Activated naive CD8-positive, alpha-beta T cell treated with anti-CD3 and anti-CD28 coated beads, Interleukin-2, amount 10 ng/mL, durations not matched to agents 7 days and 5 days (primary cell): ENCODE measurements at regions not wholly inside any gene's neighbourhood (a gene's known extent, or its start where the extent isn't known, plus 50 kb on each side); places are given as distances from the start of the nearest gene placed in this dataset.

ENCODE experiments used
- ATAC-seq: fragments of 150-1000 bp; cut with Tn5 transposase; one replicate; pipeline ENCODE4 v1.10.0; 2021; ENCODE audit warnings: low read depth, moderate library complexity
- POLR2A ChIA-PET: fragments of 350-600 bp; sonication (Branson Sonifier 250); formaldehyde crosslinking; loops from one replicate; lab custom pipeline; 2021; ENCODE audit warnings: antibody characterized with exemption; lab: Charles Lee
- DNase-seq: peaks from one replicate; pipeline ENCODE4 v3.0.0; 2021
- H3K27ac Mint-ChIP-seq: one replicate; pipeline ENCODE4 v1.8.0; 2022; ENCODE audit warnings: mild to moderate bottlenecking, mixed read lengths
- H3K27me3 Mint-ChIP-seq: one replicate; pipeline ENCODE4 v1.8.0; 2022; ENCODE audit warnings: mild to moderate bottlenecking, moderate library complexity, mixed read lengths
- H3K36me3 Mint-ChIP-seq: one replicate; pipeline ENCODE4 v1.8.0; 2021; ENCODE audit warnings: mild to moderate bottlenecking, mixed read lengths
- H3K4me1 Mint-ChIP-seq: one replicate; pipeline ENCODE4 v1.8.0; 2021; ENCODE audit warnings: mixed read lengths
- H3K4me3 Mint-ChIP-seq: one replicate; pipeline ENCODE4 v1.8.0; 2022; ENCODE audit warnings: mild to moderate bottlenecking, moderate library complexity, mixed read lengths
- H3K9me3 Mint-ChIP-seq: one replicate; pipeline ENCODE4 v1.8.0; 2021; ENCODE audit warnings: mixed read lengths

- Mint-ChIP-seq H3K27ac (no peak overlapping the region), H3K4me3 (no peak overlapping the region), H3K4me1 (no peaks in the 10 kb centered on the region), H3K9me3 (peaks cover 2% of the 10 kb centered on the region), H3K27me3 (no peaks in the 10 kb centered on the region), H3K36me3 (no peaks in the 10 kb centered on the region)
- DNase-seq (no peak), ATAC-seq (no peak)
- POLR2A ChIA-PET, result no interaction called here
Observed at GRCh38 chr12:60349232-60349978, 753.6 kb downstream of the SLC16A7 start.

- no peak for DNase-seq
- no peaks in the 10 kb centered on the region for H3K36me3 Mint-ChIP-seq
- no peak for ATAC-seq
- no peaks in the 10 kb centered on the region for H3K27me3 Mint-ChIP-seq
- no peak overlapping the region for H3K4me3 Mint-ChIP-seq
- H3K27ac Mint-ChIP-seq, result no peak overlapping the region
- no peaks in the 10 kb centered on the region for H3K4me1 Mint-ChIP-seq
- H3K9me3 Mint-ChIP-seq, result no peaks in the 10 kb centered on the region
- POLR2A ChIA-PET, result no interaction called here
Observed at GRCh38 chr12:60387356-60387755, 791.5 kb downstream of the SLC16A7 start.

DNA sequence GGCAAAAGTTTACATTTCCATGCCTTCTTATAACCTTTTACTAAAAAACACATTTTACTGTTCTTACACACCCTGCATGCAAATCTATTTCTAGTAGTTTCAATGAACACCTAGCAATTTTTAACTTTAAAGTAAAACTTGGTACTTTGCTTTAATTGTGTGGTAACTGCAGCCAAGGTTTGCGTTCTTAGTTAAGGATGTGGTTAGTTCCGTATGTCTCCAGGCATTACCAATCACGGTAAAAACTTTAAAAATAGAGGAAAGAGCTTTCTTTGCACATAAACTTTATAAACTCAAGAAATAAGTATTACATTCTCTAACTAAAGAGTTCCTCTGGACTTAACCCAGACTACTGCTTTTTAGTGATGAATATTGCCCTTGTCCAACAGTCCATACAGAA is 795.2 kb downstream of the SLC16A7 start:
- H3K4me3 Mint-ChIP-seq, result no peak overlapping the region
- H3K4me1 Mint-ChIP-seq, result no peaks in the 10 kb centered on the region
- H3K36me3 Mint-ChIP-seq, result no peaks in the 10 kb centered on the region
- no peak for ATAC-seq
- POLR2A ChIA-PET, result no interaction called here
- no peaks in the 10 kb centered on the region for H3K9me3 Mint-ChIP-seq
- DNase-seq, result no peak
- no peaks in the 10 kb centered on the region for H3K27me3 Mint-ChIP-seq
- no peak overlapping the region for H3K27ac Mint-ChIP-seq

DNA sequence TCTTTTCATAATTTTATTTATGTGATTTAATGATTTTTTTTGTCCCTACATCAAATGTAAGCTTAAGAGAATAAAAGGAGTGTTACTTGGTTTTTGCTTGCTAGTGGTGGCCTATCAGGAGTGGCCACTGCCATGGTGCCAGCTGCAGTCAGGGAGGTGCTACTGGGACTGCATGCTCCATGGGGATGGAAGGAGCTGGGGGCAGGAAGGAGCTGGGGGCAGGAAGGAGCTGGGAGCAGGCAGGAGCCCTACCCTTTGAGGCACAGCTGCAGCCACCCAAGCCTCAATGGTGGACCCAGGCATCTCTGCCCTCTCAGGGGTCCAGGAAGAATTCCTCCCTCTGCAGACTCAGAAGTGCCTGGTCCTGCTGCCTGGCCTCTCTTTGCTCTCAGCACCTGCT is 796.0 kb downstream of the SLC16A7 start:
- POLR2A ChIA-PET, result no interaction called here
- no peaks in the 10 kb centered on the region for H3K36me3 Mint-ChIP-seq
- H3K4me1 Mint-ChIP-seq, result no peaks in the 10 kb centered on the region
- H3K27me3 Mint-ChIP-seq, result no peaks in the 10 kb centered on the region
- no peak overlapping the region for H3K27ac Mint-ChIP-seq
- no peaks in the 10 kb centered on the region for H3K9me3 Mint-ChIP-seq
- ATAC-seq, result no peak
- no peak for DNase-seq
- no peak overlapping the region for H3K4me3 Mint-ChIP-seq

DNA sequence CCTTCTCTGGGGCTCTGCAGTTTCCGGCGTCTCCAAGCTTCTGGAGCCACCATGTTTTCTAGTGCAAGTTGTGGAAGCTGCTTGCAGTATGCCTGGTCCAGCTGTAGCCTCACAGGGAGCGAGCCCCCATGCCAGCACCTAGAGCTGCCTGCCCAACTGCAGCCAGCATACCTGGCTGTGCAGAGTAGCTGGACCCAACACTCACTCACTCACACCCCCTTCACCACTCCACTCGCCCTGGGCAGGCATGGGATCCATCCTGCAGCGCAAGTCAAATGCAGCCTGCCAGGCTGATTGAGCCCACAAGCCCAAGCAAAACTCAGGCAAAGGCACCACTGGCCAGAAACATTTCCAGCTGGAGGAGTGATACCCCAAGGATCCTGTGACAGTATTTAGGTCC is 797.3 kb downstream of the SLC16A7 start:
- ATAC-seq, result no peak
- Mint-ChIP-seq H3K4me1 (no peaks in the 10 kb centered on the region), H3K36me3 (no peaks in the 10 kb centered on the region), H3K4me3 (no peak overlapping the region), H3K9me3 (no peaks in the 10 kb centered on the region), H3K27me3 (no peaks in the 10 kb centered on the region), H3K27ac (no peak overlapping the region)
- DNase-seq, result no peak
- POLR2A ChIA-PET, result no interaction called here

DNA sequence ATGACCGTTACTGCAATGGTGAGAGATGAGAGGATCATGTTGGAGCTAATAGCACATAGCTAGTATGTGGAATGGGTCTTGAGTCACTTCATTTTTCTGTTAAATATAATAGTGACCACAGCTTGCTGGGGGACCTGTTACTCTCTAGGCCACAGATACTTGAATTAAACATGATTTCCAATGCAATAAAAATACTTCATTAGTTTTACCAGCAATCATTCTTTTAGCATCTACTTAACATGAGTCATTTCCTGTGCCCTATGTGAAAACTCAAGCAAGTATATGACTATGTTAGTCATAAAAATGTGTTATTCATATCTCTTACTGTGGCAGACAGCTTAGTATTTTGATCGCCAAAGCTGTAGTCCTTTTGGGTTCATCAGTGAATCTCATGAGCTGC is 798.8 kb downstream of the SLC16A7 start:
- H3K4me1 Mint-ChIP-seq, result no peaks in the 10 kb centered on the region
- H3K36me3 Mint-ChIP-seq, result no peaks in the 10 kb centered on the region
- no peaks in the 10 kb centered on the region for H3K27me3 Mint-ChIP-seq
- H3K27ac Mint-ChIP-seq, result no peak overlapping the region
- DNase-seq, result no peak
- H3K9me3 Mint-ChIP-seq, result no peaks in the 10 kb centered on the region
- ATAC-seq, result no peak
- H3K4me3 Mint-ChIP-seq, result no peak overlapping the region
- POLR2A ChIA-PET, result no interaction called here

DNA sequence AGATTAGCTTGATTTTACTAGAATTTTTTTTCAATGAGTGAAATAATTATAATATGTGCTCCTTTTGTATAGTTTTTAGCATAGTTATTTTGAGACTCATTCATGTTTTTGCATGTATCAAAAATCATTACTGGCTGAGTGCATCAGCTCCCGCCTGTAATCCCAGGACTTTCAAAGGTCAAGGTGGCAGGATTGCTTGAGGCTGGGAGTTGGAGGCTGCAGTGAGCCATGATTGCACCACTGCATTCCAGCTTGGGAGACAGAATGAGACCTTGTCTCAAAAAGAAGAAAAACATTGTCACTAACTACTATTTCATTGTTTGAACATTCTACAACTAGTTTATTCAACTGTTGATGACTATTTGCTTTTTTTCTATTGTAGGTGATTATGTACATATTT is 802.7 kb downstream of the SLC16A7 start:
- Mint-ChIP-seq H3K27me3 (no peaks in the 10 kb centered on the region), H3K9me3 (peaks cover 1% of the 10 kb centered on the region), H3K4me1 (no peaks in the 10 kb centered on the region), H3K27ac (no peak overlapping the region), H3K36me3 (no peaks in the 10 kb centered on the region), H3K4me3 (no peak overlapping the region)
- DNase-seq (no peak), ATAC-seq (no peak)
- POLR2A ChIA-PET, result no interaction called here

- Mint-ChIP-seq H3K27ac (no peak overlapping the region), H3K4me1 (no peaks in the 10 kb centered on the region), H3K27me3 (no peaks in the 10 kb centered on the region), H3K36me3 (no peaks in the 10 kb centered on the region), H3K4me3 (no peak overlapping the region), H3K9me3 (peaks cover 1% of the 10 kb centered on the region)
- POLR2A ChIA-PET, result no interaction called here
- no peak for ATAC-seq
- DNase-seq, result no peak
Observed at GRCh38 chr12:60399064-60399463, 803.2 kb downstream of the SLC16A7 start.

DNA sequence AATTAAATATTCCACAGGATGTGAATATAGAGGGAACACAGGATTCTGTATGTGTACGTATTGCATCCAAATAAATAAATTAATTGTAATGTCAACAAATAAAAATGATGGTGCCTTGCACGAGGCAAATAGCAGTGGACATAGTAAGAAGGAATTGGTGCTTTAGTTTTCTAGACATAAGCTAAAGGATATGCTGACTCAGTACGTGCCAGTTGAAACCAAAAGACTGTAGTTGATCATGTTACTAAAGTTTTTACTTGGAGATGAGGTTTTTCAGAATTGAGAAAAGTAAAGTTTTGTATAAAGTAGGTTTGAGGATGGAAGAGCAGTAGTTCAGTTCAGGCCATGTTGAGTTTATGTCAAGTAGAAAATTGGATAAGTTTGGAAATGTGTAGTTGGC is 807.2 kb downstream of the SLC16A7 start:
- POLR2A ChIA-PET, result no interaction called here
- ATAC-seq, result no peak
- no peak overlapping the region for H3K27ac Mint-ChIP-seq

DNA sequence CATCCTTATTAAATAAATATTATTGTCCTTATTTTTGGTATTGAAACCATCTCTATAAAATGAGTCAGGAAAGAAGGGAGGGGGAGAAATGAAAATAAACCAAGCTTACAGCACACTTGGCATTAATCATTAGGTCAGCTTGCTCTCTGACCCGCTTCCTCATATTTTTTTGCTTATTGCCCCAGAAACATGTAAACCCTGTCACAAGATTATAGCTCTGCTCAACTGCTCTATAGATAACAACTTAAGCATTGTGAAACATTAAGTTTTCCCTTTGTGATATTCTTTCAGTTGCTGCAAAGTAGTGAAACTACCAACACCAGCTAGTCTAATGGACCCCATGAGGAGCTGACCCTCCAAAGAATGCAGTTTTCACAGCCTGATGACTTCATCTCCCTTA is 819.5 kb downstream of the SLC16A7 start:
- POLR2A ChIA-PET, result no interaction called here
- Mint-ChIP-seq H3K4me1 (no peaks in the 10 kb centered on the region), H3K27ac (no peak overlapping the region), H3K36me3 (no peaks in the 10 kb centered on the region), H3K9me3 (no peaks in the 10 kb centered on the region), H3K27me3 (no peaks in the 10 kb centered on the region), H3K4me3 (no peak overlapping the region)
- no peak for ATAC-seq
- no peak for DNase-seq

More for the DNA sequence above, 807.2 kb downstream of the SLC16A7 start:
- Mint-ChIP-seq H3K27me3 (no peaks in the 10 kb centered on the region), H3K36me3 (no peaks in the 10 kb centered on the region), H3K4me1 (no peaks in the 10 kb centered on the region), H3K4me3 (no peak overlapping the region), H3K9me3 (peaks cover 1% of the 10 kb centered on the region)
- no peak for DNase-seq

DNA sequence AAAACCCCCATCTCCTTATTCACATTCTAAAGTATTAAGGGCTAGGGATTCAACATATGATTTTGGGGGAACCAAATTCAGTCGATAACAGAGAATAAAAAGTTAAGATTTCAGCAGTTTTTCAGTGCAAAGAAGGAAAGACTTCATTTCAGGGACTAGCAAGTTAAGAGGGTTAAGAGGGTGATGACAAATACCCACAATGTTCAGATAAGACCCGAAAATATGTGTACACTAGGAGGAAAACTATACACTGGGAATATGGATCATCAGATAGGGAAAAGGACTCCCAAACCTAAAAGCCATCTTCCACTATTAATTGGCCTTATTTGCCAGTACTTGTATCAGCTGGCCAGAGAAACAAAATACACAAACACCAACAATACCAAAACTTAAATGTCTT is 824.2 kb downstream of the SLC16A7 start:
- POLR2A ChIA-PET, result no interaction called here
- no peak overlapping the region for H3K4me3 Mint-ChIP-seq
- no peaks in the 10 kb centered on the region for H3K27me3 Mint-ChIP-seq
- H3K36me3 Mint-ChIP-seq, result no peaks in the 10 kb centered on the region
- H3K27ac Mint-ChIP-seq, result no peak overlapping the region
- ATAC-seq (no peak), DNase-seq (no peak)
- H3K9me3 Mint-ChIP-seq, result peaks cover 5% of the 10 kb centered on the region
- H3K4me1 Mint-ChIP-seq, result no peaks in the 10 kb centered on the region

DNA sequence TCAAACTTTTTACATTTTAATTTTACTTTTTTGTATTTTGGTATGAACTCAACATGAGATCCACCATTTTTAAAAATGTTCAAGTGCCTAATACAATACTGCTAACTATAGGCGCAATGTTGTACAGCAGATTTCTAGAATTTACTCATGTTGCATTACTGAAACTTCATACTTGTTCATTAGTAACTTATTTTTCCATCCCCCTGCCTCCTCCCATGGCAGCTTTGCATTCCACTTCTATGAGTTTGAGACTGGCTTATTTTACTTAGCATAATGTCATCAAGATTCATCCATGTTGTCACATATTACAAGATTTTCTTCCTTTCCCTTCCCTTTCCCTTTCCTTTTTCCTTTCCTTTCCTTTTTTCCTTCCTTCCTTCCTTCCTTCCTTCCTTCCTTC is 825.9 kb downstream of the SLC16A7 start:
- ATAC-seq (no peak), DNase-seq (no peak)
- no peaks in the 10 kb centered on the region for H3K36me3 Mint-ChIP-seq

DNA sequence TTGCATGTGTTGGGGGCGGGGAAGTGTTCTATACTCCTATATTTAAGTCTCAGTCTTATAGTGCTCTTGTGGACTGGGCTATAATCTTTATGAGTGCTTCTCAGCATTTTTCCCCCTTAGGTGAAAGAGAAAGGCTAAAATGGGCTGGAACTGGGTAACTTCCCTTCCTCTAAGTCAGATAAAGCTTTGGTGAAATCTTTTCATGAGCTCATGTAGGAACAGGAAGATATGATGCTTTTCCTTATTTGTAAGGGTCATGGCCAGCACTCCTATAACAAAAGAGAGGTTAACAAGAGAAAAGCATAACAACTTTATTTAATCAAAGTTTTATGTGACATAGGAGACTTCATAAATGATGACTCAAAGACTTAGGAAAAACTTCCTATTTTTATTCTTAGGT is 841.5 kb downstream of the SLC16A7 start:
- H3K27me3 Mint-ChIP-seq, result no peaks in the 10 kb centered on the region
- POLR2A ChIA-PET, result no interaction called here
- DNase-seq (no peak), ATAC-seq (no peak)
- H3K4me3 Mint-ChIP-seq, result no peak overlapping the region
- H3K27ac Mint-ChIP-seq, result no peak overlapping the region
- H3K36me3 Mint-ChIP-seq, result no peaks in the 10 kb centered on the region
- no peaks in the 10 kb centered on the region for H3K4me1 Mint-ChIP-seq
- no peaks in the 10 kb centered on the region for H3K9me3 Mint-ChIP-seq

More for the DNA sequence above, 825.9 kb downstream of the SLC16A7 start:
- H3K4me3 Mint-ChIP-seq, result no peak overlapping the region
- no peaks in the 10 kb centered on the region for H3K27me3 Mint-ChIP-seq
- H3K9me3 Mint-ChIP-seq, result peaks cover 5% of the 10 kb centered on the region
- POLR2A ChIA-PET, result no interaction called here
- H3K4me1 Mint-ChIP-seq, result no peaks in the 10 kb centered on the region
- no peak overlapping the region for H3K27ac Mint-ChIP-seq

GRCh38 chr12:60441577-60441976 is 845.7 kb downstream of the SLC16A7 start:
- H3K27ac Mint-ChIP-seq, result no peak overlapping the region
- H3K27me3 Mint-ChIP-seq, result no peaks in the 10 kb centered on the region
- no peak overlapping the region for H3K4me3 Mint-ChIP-seq
- H3K4me1 Mint-ChIP-seq, result no peaks in the 10 kb centered on the region
- ATAC-seq (no peak), DNase-seq (no peak)
- peaks cover 4% of the 10 kb centered on the region for H3K9me3 Mint-ChIP-seq
- POLR2A ChIA-PET, result no interaction called here
- no peaks in the 10 kb centered on the region for H3K36me3 Mint-ChIP-seq

DNA sequence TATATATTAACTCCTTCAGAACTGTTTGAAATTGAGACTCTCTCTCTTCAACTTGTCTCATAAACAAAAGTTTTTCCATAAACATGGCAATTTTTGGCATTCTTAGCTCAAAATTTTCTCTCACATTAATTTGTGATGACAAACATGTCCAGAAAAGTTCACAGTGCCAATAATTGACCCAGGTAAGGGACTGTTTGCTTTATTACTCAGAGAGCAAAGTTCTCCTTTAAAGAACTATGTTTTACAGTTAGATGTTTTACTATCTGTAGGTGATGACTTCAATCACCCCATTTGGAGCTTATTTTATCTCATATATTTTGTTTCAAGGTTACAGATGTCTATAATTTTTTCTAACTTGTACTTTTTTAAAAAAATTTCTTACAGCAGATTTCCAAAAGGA is 855.6 kb downstream of the SLC16A7 start:
- POLR2A ChIA-PET, result no interaction called here
- Mint-ChIP-seq H3K9me3 (no peaks in the 10 kb centered on the region), H3K36me3 (no peaks in the 10 kb centered on the region), H3K4me1 (no peaks in the 10 kb centered on the region), H3K4me3 (no peak overlapping the region), H3K27me3 (no peaks in the 10 kb centered on the region), H3K27ac (no peak overlapping the region)
- no peak for DNase-seq
- no peak for ATAC-seq
